ENCODE measurements at regions not wholly inside any gene's neighbourhood (a gene's known extent, or its start where the extent isn't known, plus 50 kb on each side); places are given as distances from the start of the nearest gene placed in this dataset.

GRCh38 chr18:56402872-56403516 is 235.4 kb downstream of the TXNL1 start:
- TF ChIP-seq EP300 (IDR thresholded peaks at IDR 0.05) (no peak), POLR2AphosphoS5 (IDR thresholded peaks at IDR 0.05) (no peak), CTCF (IDR thresholded peaks at IDR 0.05) (no peak), POLR2A (IDR thresholded peaks at IDR 0.05) (no peak)
- DNase-seq, result no peak
- Histone ChIP-seq H3K4me3 (no peak overlapping the region), H3K36me3 (no peaks in the 10 kb centered on the region), H3K9me3 (no peaks in the 10 kb centered on the region), H3K27me3 (no peaks in the 10 kb centered on the region), H3K4me1 (no peaks in the 10 kb centered on the region), H3K27ac (peak overlapping the region in 2 of 4 donors; percentile 33 to 48)
- intact Hi-C loops (cut with DNase I), result no loop called here
- 83 to 87% methylated on average over 1 of the region's 1 CpG for WGBS, 2 donors

- Histone ChIP-seq H3K4me1 (no peaks in the 10 kb centered on the region), H3K27ac (no peak overlapping the region), H3K27me3 (no peaks in the 10 kb centered on the region), H3K36me3 (no peaks in the 10 kb centered on the region), H3K9me3 (no peaks in the 10 kb centered on the region), H3K4me3 (no peak overlapping the region)
- WGBS, 2 donors, result 86 to 91% methylated on average over 3 of the region's 3 CpGs
- intact Hi-C loops (cut with DNase I), result no loop called here
- no peak for TF ChIP-seq CTCF (IDR thresholded peaks at IDR 0.05)
- no peak for TF ChIP-seq POLR2A (IDR thresholded peaks at IDR 0.05)
- TF ChIP-seq POLR2AphosphoS5 (IDR thresholded peaks at IDR 0.05), result no peak
- no peak for TF ChIP-seq EP300 (IDR thresholded peaks at IDR 0.05)
- no peak for DNase-seq
Observed at GRCh38 chr18:56393870-56394269, 244.5 kb downstream of the TXNL1 start.

- H3K36me3 ChIP-seq, result no peaks in the 10 kb centered on the region
- no peak overlapping the region for H3K27ac ChIP-seq
- no peak overlapping the region for H3K4me3 ChIP-seq
- H3K27me3 ChIP-seq, result no peaks in the 10 kb centered on the region
- no peaks in the 10 kb centered on the region for H3K9me3 ChIP-seq
- TF ChIP-seq POLR2A (IDR thresholded peaks at IDR 0.05), result no peak
- TF ChIP-seq EP300 (IDR thresholded peaks at IDR 0.05), result no peak
- no peak for TF ChIP-seq CTCF (IDR thresholded peaks at IDR 0.05)
- TF ChIP-seq POLR2AphosphoS5 (IDR thresholded peaks at IDR 0.05), result no peak
- DNase-seq, result no peak
- H3K4me1 ChIP-seq, result no peaks in the 10 kb centered on the region
- WGBS, 2 donors, result 50 to 69% methylated on average over 3 of the region's 3 CpGs
- intact Hi-C loops (cut with DNase I), result no loop called here
Observed at GRCh38 chr18:56391931-56392590, 246.3 kb downstream of the TXNL1 start.

GRCh38 chr18:56390626-56391025 is 247.8 kb downstream of the TXNL1 start:
- no peak for DNase-seq
- Histone ChIP-seq H3K9me3 (no peaks in the 10 kb centered on the region), H3K27ac (no peak overlapping the region), H3K36me3 (no peaks in the 10 kb centered on the region), H3K27me3 (no peaks in the 10 kb centered on the region), H3K4me1 (no peaks in the 10 kb centered on the region), H3K4me3 (no peak overlapping the region)
- intact Hi-C loops (cut with DNase I), result no loop called here
- TF ChIP-seq CTCF (IDR thresholded peaks at IDR 0.05) (no peak), POLR2A (IDR thresholded peaks at IDR 0.05) (no peak), POLR2AphosphoS5 (IDR thresholded peaks at IDR 0.05) (no peak)
- WGBS, 2 donors, result 81 to 85% methylated on average over 3 of the region's 3 CpGs

All from sigmoid colon (tissue), 6 donors.